Duodenal mucosa (tissue), 2 donors: ENCODE measurements at regions not wholly inside any gene's neighbourhood (a gene's known extent, or its start where the extent isn't known, plus 50 kb on each side); places are given as distances from the start of the nearest gene placed in this dataset.

Experiments
- H3K27ac ChIP-seq: one replicate; pipeline ENCODE4 v1.7.0; 2013; ENCODE audit warnings: low read depth, low read length
- H3K27me3 ChIP-seq, 2 donors: one replicate each; pipeline ENCODE4 v1.7.0; 2013; ENCODE audit warnings: low read length in 2 of 2, control low read depth in 1 of 2; ENCODE audit not compliant: insufficient read depth in 2 of 2, control insufficient read depth in 1 of 2
- H3K36me3 ChIP-seq, 2 donors: one replicate each; pipeline ENCODE4 v1.7.0; 2013; ENCODE audit warnings: low read length in 2 of 2, control low read depth in 1 of 2; ENCODE audit not compliant: insufficient read depth in 2 of 2, control insufficient read depth in 1 of 2
- H3K4me1 ChIP-seq, 2 donors: one replicate each; pipeline ENCODE4 v1.7.0; 2013; ENCODE audit warnings: low read length in 2 of 2, control low read depth in 1 of 2; ENCODE audit not compliant: insufficient read depth in 2 of 2, control insufficient read depth in 1 of 2
- H3K4me3 ChIP-seq, 2 donors: one replicate each; pipeline ENCODE4 v1.7.0; 2013; ENCODE audit warnings: low read length in 2 of 2, low read depth in 1 of 2
- H3K9ac ChIP-seq, 2 donors: one replicate each; pipeline ENCODE4 v1.7.0; 2013; ENCODE audit warnings: low read length in 2 of 2, low read depth in 1 of 2
- H3K9me3 ChIP-seq, 2 donors: one replicate each; pipeline ENCODE4 v1.7.0; 2013; ENCODE audit warnings: low read length in 2 of 2, control low read depth in 1 of 2; ENCODE audit not compliant: control insufficient read depth in 1 of 2

GRCh38 chr21:23356905-23357304, 2250.4 kb downstream of the MRPL39 start:
- Histone ChIP-seq H3K27ac (no peak overlapping the region), H3K9ac (no peak overlapping the region), H3K4me3 (no peak overlapping the region), H3K4me1 (no peaks in the 10 kb centered on the region), H3K9me3 (peaks cover 4 to 8% of the 10 kb centered on the region in 2 donors), H3K27me3 (no peaks in the 10 kb centered on the region), H3K36me3 (no peaks in the 10 kb centered on the region)

DNA sequence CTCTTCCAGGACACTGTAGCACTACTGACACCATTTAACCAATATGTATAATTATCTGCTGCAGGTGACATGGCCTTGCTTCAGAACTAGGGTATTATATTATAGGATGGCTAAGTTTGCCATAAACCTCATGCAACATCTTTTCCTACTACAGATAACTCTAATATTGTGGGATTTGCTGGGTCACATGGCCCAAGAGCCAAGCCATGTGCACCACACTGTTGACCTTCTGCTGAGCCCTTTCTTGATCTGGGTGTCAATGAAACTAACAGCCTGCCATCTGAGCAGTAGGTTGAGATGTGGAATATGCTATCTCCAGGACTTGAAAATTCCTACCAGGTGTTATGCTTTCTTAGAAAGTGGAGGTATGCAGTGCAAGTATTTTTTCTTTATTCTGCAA, 2291.1 kb downstream of the MRPL39 start:
- Histone ChIP-seq H3K9me3 (peaks cover 8 to 11% of the 10 kb centered on the region in 2 donors), H3K27me3 (no peaks in the 10 kb centered on the region), H3K4me1 (no peaks in the 10 kb centered on the region), H3K27ac (no peak overlapping the region), H3K4me3 (no peak overlapping the region), H3K36me3 (no peaks in the 10 kb centered on the region), H3K9ac (no peak overlapping the region)

- H3K9ac ChIP-seq: no peak overlapping the region
- H3K4me1 ChIP-seq: no peaks in the 10 kb centered on the region
- no peaks in the 10 kb centered on the region for H3K36me3 ChIP-seq
- no peaks in the 10 kb centered on the region for H3K27me3 ChIP-seq
- H3K9me3 ChIP-seq: peaks cover 0 to 13% of the 10 kb centered on the region in 2 donors
- no peak overlapping the region for H3K4me3 ChIP-seq
- no peak overlapping the region for H3K27ac ChIP-seq
Measured at GRCh38 chr21:23308741-23309140, 2298.5 kb downstream of the MRPL39 start.

DNA sequence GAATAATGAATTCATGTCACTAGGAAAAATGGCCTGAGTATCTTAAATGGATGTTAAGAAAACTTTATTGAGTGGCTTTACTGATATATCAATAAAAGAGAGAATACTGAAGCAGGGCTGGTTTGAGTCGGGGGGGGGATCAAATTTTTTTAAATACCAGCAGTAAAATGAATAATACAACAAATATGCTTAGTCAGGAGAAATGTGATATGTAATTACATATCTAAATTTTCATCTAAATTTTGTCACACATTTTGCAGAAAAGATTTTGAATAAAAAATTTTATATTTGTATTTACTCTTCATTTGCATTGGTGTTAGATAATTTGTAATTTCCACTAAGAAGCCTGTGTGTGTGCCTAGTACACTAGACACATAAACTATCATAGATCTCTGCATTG, 2300.2 kb downstream of the MRPL39 start:
- H3K4me1 ChIP-seq: no peaks in the 10 kb centered on the region
- no peak overlapping the region for H3K4me3 ChIP-seq
- no peaks in the 10 kb centered on the region for H3K36me3 ChIP-seq
- H3K27ac ChIP-seq: no peak overlapping the region
- H3K9ac ChIP-seq: no peak overlapping the region
- H3K9me3 ChIP-seq: peaks cover 2 to 12% of the 10 kb centered on the region in 2 donors
- H3K27me3 ChIP-seq: no peaks in the 10 kb centered on the region

DNA sequence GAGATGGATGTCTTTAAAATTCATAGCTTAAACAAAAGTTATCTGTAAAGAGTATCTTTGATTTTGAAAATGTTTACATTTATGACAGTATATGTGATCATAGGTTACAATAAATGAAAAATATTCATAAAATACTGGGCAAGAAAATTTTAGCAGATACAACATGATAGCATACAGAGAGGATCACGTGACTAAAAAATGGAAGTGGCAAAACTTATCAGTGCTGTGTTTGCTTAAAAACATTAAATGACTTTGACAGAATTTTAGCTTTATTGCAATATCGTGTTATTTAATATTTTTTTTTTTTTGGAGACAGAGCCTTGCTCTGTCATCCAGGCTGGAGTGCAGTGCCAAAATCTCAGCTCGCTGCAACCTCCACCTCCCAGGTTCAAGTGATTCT, 2294.1 kb downstream of the NCAM2 start:
- H3K27ac ChIP-seq: no peak overlapping the region
- no peaks in the 10 kb centered on the region for H3K4me1 ChIP-seq
- H3K4me3 ChIP-seq: no peak overlapping the region
- peaks cover 0 to 7% of the 10 kb centered on the region in 2 donors for H3K9me3 ChIP-seq
- H3K27me3 ChIP-seq: no peaks in the 10 kb centered on the region
- no peaks in the 10 kb centered on the region for H3K36me3 ChIP-seq
- no peak overlapping the region for H3K9ac ChIP-seq

DNA sequence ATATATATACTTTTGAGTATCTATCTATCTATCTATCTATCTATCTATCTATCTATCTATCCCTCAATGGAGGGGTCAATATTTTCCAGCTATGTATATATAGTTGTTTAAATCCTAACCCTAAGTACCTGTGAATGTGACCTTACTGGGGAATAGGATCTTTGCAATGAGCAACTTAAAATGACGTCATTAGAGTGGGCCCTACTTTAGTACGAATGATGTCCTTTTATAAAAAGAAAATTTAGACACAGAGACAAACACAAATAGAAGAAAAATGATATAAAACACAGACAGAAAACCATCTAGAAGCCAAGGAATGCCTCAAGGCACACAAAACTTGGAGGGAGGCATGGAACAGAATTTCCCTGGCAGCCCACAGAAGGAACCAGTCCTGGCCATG, 2283.7 kb downstream of the NCAM2 start:
- no peaks in the 10 kb centered on the region for H3K4me1 ChIP-seq
- H3K9ac ChIP-seq: no peak overlapping the region
- no peak overlapping the region for H3K27ac ChIP-seq
- H3K27me3 ChIP-seq: no peaks in the 10 kb centered on the region
- no peaks in the 10 kb centered on the region for H3K36me3 ChIP-seq
- no peak overlapping the region for H3K4me3 ChIP-seq
- H3K9me3 ChIP-seq: peaks cover 10 to 15% of the 10 kb centered on the region in 2 donors

GRCh38 chr21:23249760-23250159, 2251.6 kb downstream of the NCAM2 start:
- Histone ChIP-seq H3K36me3 (no peaks in the 10 kb centered on the region), H3K9ac (no peak overlapping the region), H3K27ac (no peak overlapping the region), H3K4me3 (no peak overlapping the region), H3K9me3 (peaks cover 7 to 9% of the 10 kb centered on the region in 2 donors), H3K4me1 (no peaks in the 10 kb centered on the region), H3K27me3 (no peaks in the 10 kb centered on the region)

- Histone ChIP-seq H3K27me3 (no peaks in the 10 kb centered on the region), H3K9me3 (peaks cover 9 to 20% of the 10 kb centered on the region in 2 donors), H3K9ac (no peak overlapping the region), H3K27ac (no peak overlapping the region), H3K36me3 (no peaks in the 10 kb centered on the region), H3K4me1 (no peaks in the 10 kb centered on the region), H3K4me3 (no peak overlapping the region)
Measured at GRCh38 chr21:23247334-23247733, 2249.1 kb downstream of the NCAM2 start.

GRCh38 chr21:23245255-23245654, 2247.0 kb downstream of the NCAM2 start:
- Histone ChIP-seq H3K36me3 (no peaks in the 10 kb centered on the region), H3K4me1 (no peaks in the 10 kb centered on the region), H3K4me3 (no peak overlapping the region), H3K9ac (no peak overlapping the region), H3K27me3 (no peaks in the 10 kb centered on the region), H3K27ac (no peak overlapping the region), H3K9me3 (peaks cover 9 to 28% of the 10 kb centered on the region in 2 donors)

GRCh38 chr21:23223882-23224281, 2225.7 kb downstream of the NCAM2 start:
- Histone ChIP-seq H3K9me3 (peaks cover 5 to 11% of the 10 kb centered on the region in 2 donors), H3K27ac (no peak overlapping the region), H3K27me3 (no peaks in the 10 kb centered on the region)

DNA sequence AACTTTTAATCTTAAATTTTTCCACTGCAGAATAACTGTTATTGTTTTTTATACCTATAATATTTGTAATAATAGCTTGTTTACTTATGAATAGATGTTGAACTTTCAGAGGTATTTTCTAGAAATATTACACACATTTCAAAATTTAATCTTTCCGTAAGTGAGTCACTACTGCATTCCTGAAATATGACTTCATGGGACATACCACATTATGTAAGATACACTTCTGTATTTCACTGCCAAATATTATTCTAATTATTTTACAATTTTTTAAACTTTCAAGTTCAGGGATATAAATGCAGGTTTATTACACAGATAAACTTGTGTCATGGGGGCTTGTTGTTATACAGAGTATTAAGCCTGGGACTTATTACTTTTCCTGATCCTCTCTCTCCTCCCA, 2220.5 kb downstream of the NCAM2 start:
- H3K4me1 ChIP-seq: no peaks in the 10 kb centered on the region
- no peak overlapping the region for H3K9ac ChIP-seq
- H3K27ac ChIP-seq: no peak overlapping the region
- peaks cover 5% of the 10 kb centered on the region in 2 donors for H3K9me3 ChIP-seq
- H3K27me3 ChIP-seq: no peaks in the 10 kb centered on the region
- no peak overlapping the region for H3K4me3 ChIP-seq
- no peaks in the 10 kb centered on the region for H3K36me3 ChIP-seq

More at GRCh38 chr21:23223882-23224281, 2225.7 kb downstream of the NCAM2 start:
- Histone ChIP-seq H3K36me3 (no peaks in the 10 kb centered on the region), H3K4me1 (no peaks in the 10 kb centered on the region), H3K9ac (no peak overlapping the region), H3K4me3 (no peak overlapping the region)
